GM23248 (cell line): ENCODE measurements at regions not wholly inside any gene's neighbourhood (a gene's known extent, or its start where the extent isn't known, plus 50 kb on each side); places are given as distances from the start of the nearest gene placed in this dataset.

Source experiments
- DNase-seq: peaks from one replicate; pipeline ENCODE4 v3.0.0-alpha.2; 2015
- H2AFZ ChIP-seq: fragments of 200-600 bp; sonication (generic); 2 replicates; pipeline ENCODE4 v1.6.1; 2016; ENCODE audit warnings: antibody characterized with exemption
- H3F3A ChIP-seq: fragments of 200-600 bp; sonication (generic); 2 replicates; pipeline ENCODE4 v1.6.1; 2016; ENCODE audit warnings: mild to moderate bottlenecking, antibody characterized with exemption, mixed run types; ENCODE audit not compliant: insufficient read depth
- H3K27ac ChIP-seq: fragments of 200-600 bp; sonication (generic); 2 replicates; pipeline ENCODE4 v1.5.1; 2016; ENCODE audit warnings: mild to moderate bottlenecking
- H3K27me3 ChIP-seq: fragments of 200-600 bp; sonication (generic); replicated peaks from 2 replicates; pipeline ENCODE4 v1.6.1; 2016; ENCODE audit warnings: mild to moderate bottlenecking; ENCODE audit not compliant: insufficient read depth
- H3K36me3 ChIP-seq: fragments of 200-600 bp; sonication (generic); 2 replicates; pipeline ENCODE4 v1.6.1; 2016; ENCODE audit warnings: low read depth, mild to moderate bottlenecking
- H3K4me1 ChIP-seq: fragments of 200-600 bp; sonication (generic); 2 replicates; pipeline ENCODE4 v1.6.1; 2016; ENCODE audit warnings: mild to moderate bottlenecking; ENCODE audit not compliant: insufficient read depth
- H3K4me2 ChIP-seq: fragments of 200-600 bp; sonication (generic); one replicate; pipeline ENCODE4 v1.6.1; 2016; ENCODE audit warnings: mild to moderate bottlenecking; ENCODE audit not compliant: unreplicated experiment
- H3K4me3 ChIP-seq: fragments of 200-600 bp; sonication (generic); 2 replicates; pipeline ENCODE4 v1.5.1; 2016; ENCODE audit warnings: mild to moderate bottlenecking
- H3K79me2 ChIP-seq: fragments of 200-600 bp; sonication (generic); 2 replicates; pipeline ENCODE4 v1.6.1; 2016; ENCODE audit warnings: mild to moderate bottlenecking; ENCODE audit not compliant: insufficient read depth
- H3K9ac ChIP-seq: fragments of 200-600 bp; sonication (generic); 2 replicates; pipeline ENCODE4 v1.6.1; 2016; ENCODE audit warnings: mild to moderate bottlenecking
- H3K9me2 ChIP-seq: fragments of 200-600 bp; sonication (generic); 2 replicates; pipeline ENCODE4 v1.6.1; 2016; ENCODE audit warnings: mixed run types, mild to moderate bottlenecking, moderate library complexity; ENCODE audit not compliant: insufficient read depth
- H3K9me3 ChIP-seq: fragments of 200-600 bp; sonication (generic); one replicate; pipeline ENCODE4 v1.6.1; 2017; ENCODE audit warnings: low read depth
- H4K20me1 ChIP-seq: fragments of 200-600 bp; sonication (generic); 2 replicates; pipeline ENCODE4 v1.6.0; 2016; ENCODE audit not compliant: insufficient read depth
- EZH2 ChIP-seq: fragments of 200-600 bp; sonication (generic); IDR thresholded peaks from 2 replicates; pipeline ENCODE4 v1.6.1; 2018; ENCODE audit warnings: antibody characterized with exemption, mild to moderate bottlenecking; ENCODE audit not compliant: insufficient read depth, poor library complexity, severe bottlenecking
- EZH2phosphoT487 ChIP-seq: fragments of 200-600 bp; sonication (generic); IDR thresholded peaks from 2 replicates; pipeline ENCODE4 v1.6.1; 2018; ENCODE audit warnings: antibody characterized with exemption, moderate library complexity, mild to moderate bottlenecking, low read depth; ENCODE audit not compliant: insufficient read depth
- WGBS, 2 experiments: methylation state at CpG; one replicate each; pipeline ENCODE4 v1.1.6; 2015 to 2017; ENCODE audit warnings: low lambda C conversion rate in 2 of 2, low coverage in 1 of 2; ENCODE audit errors: missing lambda C conversion rate in 2 of 2; 5-methylcytosine and 5-hydroxymethylcytosine counted together
- in situ Hi-C: fragments of 300-500 bp; cut with MboI; formaldehyde crosslinking; loops from 2 replicates; pipeline ENCODE4 v1.15.0; 2020

DNA sequence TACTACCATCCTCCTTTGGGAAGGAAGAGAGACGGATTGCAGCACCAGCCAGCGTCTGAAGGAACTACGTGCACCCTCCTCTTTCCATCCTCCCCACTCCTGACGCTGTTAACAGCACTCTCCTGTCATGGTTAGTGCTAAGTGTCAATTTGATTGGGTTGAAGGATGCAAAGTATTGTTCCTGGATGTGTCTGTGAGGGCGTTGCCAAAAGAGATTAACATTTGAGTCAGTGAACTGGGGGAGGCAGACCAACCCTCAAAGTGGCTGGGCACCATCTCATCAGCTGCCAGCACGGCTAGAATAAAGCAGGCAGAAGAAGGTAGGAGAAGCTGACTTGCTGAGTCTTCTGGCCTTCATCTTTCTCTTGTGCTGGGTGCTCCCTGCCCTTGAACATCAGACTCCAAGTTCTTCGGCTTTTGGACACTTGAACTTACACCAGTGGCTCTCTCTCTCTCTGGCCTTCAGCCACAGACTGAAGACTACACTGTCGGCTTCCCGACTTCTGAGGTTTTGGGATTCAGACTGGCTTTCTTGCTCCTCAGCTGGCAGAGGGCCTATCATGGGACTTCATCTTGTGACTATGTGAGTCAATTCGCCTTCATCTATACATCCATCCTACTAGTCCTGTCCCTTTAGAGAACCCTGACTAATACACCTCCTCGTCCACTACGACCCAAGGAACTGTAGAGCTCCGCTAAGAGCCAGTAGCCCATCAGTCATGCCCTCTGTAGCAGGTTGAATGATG lies 128.2 kb upstream of the HES1 start:
- in situ Hi-C loops: no loop called here
- Histone ChIP-seq H3K9me3 (no peaks in the 10 kb centered on the region), H3K4me3 (no peak overlapping the region), H3K9ac (no peak overlapping the region), H4K20me1 (no peaks in the 10 kb centered on the region), H2AFZ (no peak overlapping the region), H3K4me2 (no peak overlapping the region), H3K9me2 (no peaks in the 10 kb centered on the region), H3K36me3 (no peaks in the 10 kb centered on the region), H3K27ac (no peak overlapping the region), H3K79me2 (no peaks in the 10 kb centered on the region), H3K4me1 (peaks cover 22% of the 10 kb centered on the region), H3F3A (peaks cover 19% of the 10 kb centered on the region), H3K27me3 (peaks cover 19% of the 10 kb centered on the region)
- TF ChIP-seq EZH2 (no peak), EZH2phosphoT487 (no peak)
- WGBS, 2 experiments: 78 to 81% methylated on average over 13 of the region's 13 CpGs
- DNase-seq: no peak

DNA sequence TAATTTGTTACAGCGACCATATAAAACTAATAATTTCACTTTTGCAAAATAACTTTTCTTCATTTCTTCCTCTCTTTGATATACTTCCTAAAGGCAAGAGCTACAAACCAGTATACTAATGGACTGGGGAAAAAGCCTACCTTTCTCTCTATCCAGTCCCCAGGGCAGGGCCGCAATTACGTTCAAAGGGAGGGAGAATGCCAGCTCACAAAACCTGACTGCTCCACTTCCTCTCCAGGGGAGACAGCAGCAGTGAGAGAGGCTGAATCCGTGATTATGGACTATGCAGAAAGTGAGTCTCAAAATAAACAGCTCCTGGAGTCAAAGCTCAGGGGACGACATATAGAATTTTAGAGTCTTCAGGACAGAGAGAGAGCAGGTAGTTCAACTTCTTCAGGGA lies 126.9 kb upstream of the HES1 start:
- peaks cover 24% of the 10 kb centered on the region for H3K27me3 ChIP-seq
- peaks cover 12% of the 10 kb centered on the region for H3F3A ChIP-seq
- DNase-seq: no peak
- TF ChIP-seq EZH2: no peak
- no peak for TF ChIP-seq EZH2phosphoT487
- no peak overlapping the region for H3K27ac ChIP-seq
- H3K4me3 ChIP-seq: no peak overlapping the region
- no peak overlapping the region for H3K9ac ChIP-seq
- WGBS, 2 experiments: 95 to 97% methylated on average over 5 of the region's 5 CpGs
- H3K9me2 ChIP-seq: no peaks in the 10 kb centered on the region
- H3K79me2 ChIP-seq: no peaks in the 10 kb centered on the region
- no peak overlapping the region for H2AFZ ChIP-seq
- H4K20me1 ChIP-seq: no peaks in the 10 kb centered on the region
- H3K9me3 ChIP-seq: no peaks in the 10 kb centered on the region
- no peaks in the 10 kb centered on the region for H3K36me3 ChIP-seq
- no peak overlapping the region for H3K4me2 ChIP-seq
- peaks cover 15% of the 10 kb centered on the region for H3K4me1 ChIP-seq
- in situ Hi-C loops: no loop called here

GRCh38 chr3:194009892-194010533 lies 125.9 kb upstream of the HES1 start:
- Histone ChIP-seq H3K4me2 (no peak overlapping the region), H3K27me3 (peaks cover 24% of the 10 kb centered on the region), H3K4me1 (peaks cover 7% of the 10 kb centered on the region; the same call in 1 of the 2 replicates), H3K4me3 (no peak overlapping the region), H3K27ac (no peak overlapping the region), H3K9me2 (no peaks in the 10 kb centered on the region), H3K9ac (no peak overlapping the region), H4K20me1 (no peaks in the 10 kb centered on the region), H3F3A (0 out of 2 replicates have a peak, but pooled peaks cover 4% of the 10 kb centered on the region), H2AFZ (no peak overlapping the region), H3K79me2 (no peaks in the 10 kb centered on the region), H3K36me3 (no peaks in the 10 kb centered on the region), H3K9me3 (no peaks in the 10 kb centered on the region)
- in situ Hi-C loops: no loop called here
- WGBS, 2 experiments: 62 to 67% methylated on average over 4 of the region's 4 CpGs
- no peak for DNase-seq
- TF ChIP-seq EZH2: no peak
- TF ChIP-seq EZH2phosphoT487: no peak

DNA sequence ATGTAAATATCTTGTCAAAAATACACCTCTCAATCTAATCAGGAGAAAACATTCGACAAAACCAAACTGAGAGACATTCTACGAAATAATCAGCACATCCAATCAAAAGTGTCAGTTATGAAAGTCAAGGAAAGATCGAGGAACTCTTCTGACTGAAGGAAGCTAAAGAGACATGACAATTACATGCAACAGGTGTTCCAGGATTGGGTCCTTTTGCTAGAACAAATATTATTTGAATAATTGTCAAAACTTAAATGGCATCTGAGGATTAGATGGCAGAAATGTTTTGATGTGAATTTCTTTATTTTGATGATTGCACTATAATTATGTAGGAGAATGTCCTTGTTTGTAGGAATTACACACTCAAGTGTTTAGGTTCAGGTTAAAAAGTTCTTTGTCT lies 124.1 kb upstream of the HES1 start:
- in situ Hi-C loops: no loop called here

More for the DNA sequence above, 124.1 kb upstream of the HES1 start:
- Histone ChIP-seq H3F3A (no peaks in the 10 kb centered on the region), H2AFZ (no peak overlapping the region), H3K27me3 (peaks cover 24% of the 10 kb centered on the region), H3K4me3 (no peak overlapping the region), H4K20me1 (no peaks in the 10 kb centered on the region), H3K4me2 (no peak overlapping the region), H3K9me3 (no peaks in the 10 kb centered on the region), H3K9me2 (no peaks in the 10 kb centered on the region), H3K79me2 (no peaks in the 10 kb centered on the region), H3K9ac (no peak overlapping the region), H3K36me3 (no peaks in the 10 kb centered on the region), H3K27ac (no peak overlapping the region), H3K4me1 (no peaks in the 10 kb centered on the region)
- DNase-seq: no peak
- WGBS, 2 experiments: 68 to 89% methylated on average over 3 of the region's 3 CpGs
- no peak for TF ChIP-seq EZH2phosphoT487
- no peak for TF ChIP-seq EZH2
